ENCODE measurements at regions not wholly inside any gene's neighbourhood (a gene's known extent, or its start where the extent isn't known, plus 50 kb on each side); places are given as distances from the start of the nearest gene placed in this dataset.
"Not testable (repeated sequence)": the region's sequence is repeated elsewhere in the genome, so short reads cannot be mapped to it uniquely, and the experiment has no call there.

DNA sequence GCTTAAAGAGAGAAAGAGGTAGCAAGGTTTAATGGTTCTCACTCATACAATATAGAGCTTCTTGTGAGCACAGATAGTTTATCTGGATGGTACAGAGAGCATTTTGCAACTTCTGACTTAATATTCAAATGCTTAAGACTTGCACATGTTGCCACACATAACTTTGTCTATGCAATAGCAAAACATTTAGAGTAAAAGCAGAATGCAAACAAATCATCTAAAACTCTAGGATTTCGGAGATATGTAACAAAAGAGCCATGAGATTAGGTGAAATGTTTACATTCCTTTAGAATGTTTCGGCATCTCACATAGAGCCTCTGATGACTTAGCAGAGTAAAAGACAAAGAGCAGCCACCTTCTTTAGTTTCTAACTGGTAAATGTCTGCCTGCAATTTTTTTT, 717.1 kb upstream of the LRRN3 start:
- DNase-seq (ENCODE audit: low read depth, low spot score) = no peak

DNA sequence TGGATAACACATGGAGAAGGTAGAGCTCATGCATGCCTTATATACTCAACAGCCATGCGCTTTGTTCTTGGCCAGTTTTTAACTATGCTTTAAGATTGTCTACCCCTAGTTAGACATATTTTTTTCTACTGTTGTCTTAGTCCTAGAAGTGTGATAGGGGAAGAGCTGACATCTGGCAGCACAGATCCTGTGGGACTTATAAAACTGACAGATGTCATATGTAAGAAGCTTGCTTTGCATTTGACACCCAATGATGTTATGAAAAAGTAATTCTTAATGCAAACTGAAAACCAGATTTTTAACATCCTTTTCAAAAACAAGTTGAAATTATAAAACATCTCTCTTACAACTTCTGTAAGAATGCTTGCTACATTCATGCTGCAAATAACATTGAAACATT, 715.9 kb upstream of the LRRN3 start:
- no peak for DNase-seq (ENCODE audit: low read depth, low spot score)

DNA sequence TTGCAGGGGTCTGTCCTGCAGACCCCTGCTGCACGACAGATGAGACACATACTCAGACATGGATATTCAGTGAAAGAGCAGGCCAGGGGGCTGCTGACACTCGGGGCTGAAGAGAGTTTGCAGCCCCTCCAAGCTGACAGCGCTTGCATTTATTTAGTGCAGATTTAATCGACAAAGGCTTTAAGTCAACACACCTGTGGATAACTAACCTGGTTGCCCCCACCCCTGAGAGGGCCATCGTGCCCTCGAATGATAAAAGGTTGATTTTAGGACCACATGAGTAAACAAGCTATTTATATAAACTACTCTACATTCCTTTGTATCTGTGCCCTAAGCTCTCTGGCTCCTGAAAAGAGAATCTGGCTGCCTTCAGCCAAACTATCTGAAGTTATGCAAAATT, 708.2 kb upstream of the LRRN3 start:
- DNase-seq (ENCODE audit: low read depth, low spot score) = no peak

DNA sequence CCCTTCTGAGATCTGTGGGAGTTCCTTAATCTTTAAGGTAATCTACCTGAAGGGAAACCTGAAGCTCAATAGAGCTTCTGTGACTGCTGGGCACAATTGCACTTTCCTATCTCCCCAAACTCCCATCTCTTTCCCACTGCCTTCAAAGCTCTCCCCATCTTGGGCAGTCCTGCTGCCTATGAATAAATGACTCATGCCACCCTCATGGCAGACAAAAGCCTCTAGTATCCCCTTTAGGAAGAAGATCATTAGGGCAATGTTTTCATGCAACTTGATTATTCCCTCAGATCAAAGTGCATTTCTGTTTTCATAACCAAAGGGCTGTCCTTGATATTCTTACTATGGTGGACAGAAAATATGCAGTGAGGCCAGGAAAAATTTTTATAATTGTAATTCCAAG, 704.9 kb upstream of the LRRN3 start:
- DNase-seq (ENCODE audit: low read depth, low spot score) = no peak

DNA sequence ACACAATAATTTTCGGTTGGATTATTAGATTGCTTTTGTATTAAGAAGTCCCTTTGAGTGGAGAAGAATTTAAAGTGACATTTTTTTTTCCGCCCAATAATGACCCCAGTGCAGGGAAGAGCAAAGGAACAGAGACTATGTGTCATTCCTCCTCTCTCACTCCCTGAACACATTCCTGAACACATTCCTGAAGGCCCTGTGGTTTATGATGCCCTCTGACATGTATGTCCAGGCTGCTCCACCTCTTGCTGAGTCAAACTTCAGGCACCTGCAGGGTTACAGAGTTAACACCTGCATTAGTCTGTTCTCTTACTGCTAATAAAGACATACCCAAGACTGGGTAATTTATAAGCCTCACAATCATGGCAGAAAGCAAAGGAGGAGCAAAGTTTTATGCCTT, 704.0 kb upstream of the LRRN3 start:
- DNase-seq (ENCODE audit: low read depth, low spot score) = no peak

- DNase-seq (ENCODE audit: low read depth, low spot score) = no peak
Observed at GRCh38 chr7:110387689-110388088, 703.2 kb upstream of the LRRN3 start.

- no peak for DNase-seq (ENCODE audit: low read depth, low spot score)
Observed at GRCh38 chr7:110388457-110388856, 702.5 kb upstream of the LRRN3 start.

DNA sequence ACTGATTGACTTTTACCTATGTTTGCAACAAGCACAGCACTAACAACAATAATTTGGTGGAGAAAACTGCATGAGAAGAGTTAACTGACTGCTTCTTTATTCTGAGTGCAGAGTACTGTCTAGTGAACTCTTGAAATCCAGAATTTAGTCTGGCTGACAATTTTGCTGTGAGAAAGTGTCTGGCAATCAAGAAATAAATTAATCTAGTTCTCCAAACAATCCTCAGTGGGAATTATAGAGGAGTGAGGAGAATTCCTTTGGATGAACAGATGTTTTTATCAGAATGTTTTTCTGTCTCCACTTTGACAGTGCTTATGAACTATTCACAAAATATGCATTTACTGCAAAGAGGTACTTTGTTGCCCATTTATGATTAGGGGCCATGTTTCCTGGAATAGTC, 694.9 kb upstream of the LRRN3 start:
- no peak for DNase-seq (ENCODE audit: low read depth, low spot score)

- no peak for DNase-seq (ENCODE audit: low read depth, low spot score)
Observed at GRCh38 chr7:110397927-110398660, 692.8 kb upstream of the LRRN3 start.

DNA sequence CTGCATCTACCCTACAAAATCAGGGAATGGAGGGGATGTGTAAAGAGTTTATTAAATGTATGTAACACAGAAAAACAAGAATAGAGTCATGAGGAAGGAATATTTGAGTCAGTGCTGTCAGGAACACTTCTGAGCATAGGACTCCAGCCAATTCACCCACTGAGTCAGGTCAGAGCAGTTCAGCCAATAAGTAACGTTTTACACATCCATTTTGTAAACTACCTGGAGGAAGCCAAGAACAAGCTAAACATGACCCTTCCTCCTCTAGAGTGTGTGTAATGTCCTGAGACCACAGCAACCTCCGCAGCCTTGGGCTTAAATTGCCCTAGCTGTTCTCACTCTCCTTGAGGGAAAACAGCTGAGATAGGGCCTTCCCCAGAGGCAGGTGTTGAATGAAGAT, 691.5 kb upstream of the LRRN3 start:
- no peak for DNase-seq (ENCODE audit: low read depth, low spot score)

- no peak for DNase-seq (ENCODE audit: low read depth, low spot score)
Observed at GRCh38 chr7:110400411-110400810, 690.5 kb upstream of the LRRN3 start.

- no peak for DNase-seq (ENCODE audit: low read depth, low spot score)
Observed at GRCh38 chr7:110407242-110407641, 683.7 kb upstream of the LRRN3 start.

GRCh38 chr7:110407706-110408105, 683.2 kb upstream of the LRRN3 start:
- DNase-seq (ENCODE audit: low read depth, low spot score) = no peak

DNA sequence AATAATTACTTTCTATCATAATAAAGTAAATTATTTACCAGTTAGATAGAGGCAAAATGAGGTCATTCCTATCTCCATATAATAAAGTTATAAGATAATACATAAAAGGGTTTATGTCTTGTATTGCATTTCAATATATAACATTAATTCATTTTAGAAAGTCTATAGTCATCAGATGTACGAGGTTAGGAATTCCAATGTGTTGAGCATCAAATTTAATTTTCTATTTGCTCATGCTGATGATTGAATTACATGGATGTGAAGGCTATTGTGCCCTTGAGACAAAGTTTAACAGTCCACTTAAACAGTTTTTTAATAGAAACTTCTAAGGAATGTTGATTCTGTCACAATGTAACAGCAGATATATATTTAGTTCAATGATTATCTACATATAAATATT, 678.3 kb upstream of the LRRN3 start:
- DNase-seq (ENCODE audit: low read depth, low spot score) = no peak

- no peak for DNase-seq (ENCODE audit: low read depth, low spot score)
Observed at GRCh38 chr7:110413038-110413437, 677.9 kb upstream of the LRRN3 start.

DNA sequence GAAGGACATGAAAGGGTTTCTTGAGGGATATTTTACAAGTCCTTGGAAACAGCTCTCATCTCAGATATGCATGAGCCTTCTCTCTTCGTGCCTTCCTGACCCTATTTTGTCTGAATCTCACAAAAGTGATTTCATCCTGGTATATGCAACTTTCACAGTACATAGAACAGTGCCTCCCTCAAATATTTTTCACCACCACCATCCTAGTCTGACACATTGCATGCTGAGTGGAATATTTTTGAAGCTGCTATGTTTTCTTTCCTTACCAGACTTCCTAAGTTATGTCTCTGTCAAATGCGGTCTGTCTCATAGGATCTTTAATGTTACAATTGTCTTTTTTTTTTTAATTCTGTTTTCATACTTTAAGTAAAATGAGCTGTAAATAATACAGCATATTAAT, 673.3 kb upstream of the LRRN3 start:
- no peak for DNase-seq (ENCODE audit: low read depth, low spot score)

DNA sequence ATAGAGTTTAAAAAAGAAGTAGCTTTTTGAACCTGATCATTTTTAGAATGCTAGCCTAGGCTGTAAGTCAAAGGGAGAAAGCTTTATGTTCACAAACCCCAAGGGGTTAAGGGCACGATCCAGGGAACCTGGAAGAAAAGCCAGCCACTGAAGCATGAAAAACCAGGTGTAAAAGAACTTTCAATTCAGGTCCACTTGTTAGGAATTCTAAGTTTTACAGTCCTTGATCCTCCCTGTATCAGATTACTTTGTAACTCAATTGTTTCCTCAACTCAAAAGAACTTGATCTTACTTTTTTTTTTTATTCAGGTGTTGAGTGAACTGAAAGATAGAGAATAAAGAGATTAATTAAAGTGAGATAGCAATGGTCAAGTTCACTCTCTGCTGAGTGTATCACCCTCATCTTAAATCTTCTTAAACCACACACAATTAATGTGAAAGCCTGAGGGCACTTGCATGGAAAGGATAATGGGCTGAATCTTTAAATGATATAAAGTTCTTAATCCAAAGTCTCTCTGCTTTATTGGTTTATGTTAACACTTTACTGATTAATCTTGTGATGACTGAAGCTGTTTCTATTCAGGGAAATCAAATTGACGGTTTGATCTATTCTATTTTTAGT, 672.2 kb upstream of the LRRN3 start:
- no peak for DNase-seq (ENCODE audit: low read depth, low spot score)

DNA sequence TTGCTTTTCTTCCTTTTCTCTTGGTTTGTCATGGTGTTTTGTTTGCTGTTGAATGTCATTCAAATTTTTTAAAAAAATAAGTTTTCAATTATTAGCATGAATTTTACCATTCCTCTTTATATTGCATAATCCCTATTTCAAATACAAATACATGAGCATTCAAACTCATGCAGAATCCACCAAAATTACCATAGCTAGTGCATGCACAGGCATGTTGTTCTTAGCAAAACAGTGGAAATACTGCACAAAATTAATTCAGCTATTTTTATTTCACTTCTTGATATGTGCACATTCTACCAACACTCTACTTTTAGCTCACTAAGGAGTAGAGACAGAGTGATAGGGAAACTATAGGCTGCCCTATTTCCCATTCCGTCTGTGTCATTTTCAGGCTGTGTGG, 670.1 kb upstream of the LRRN3 start:
- no peak for DNase-seq (ENCODE audit: low read depth, low spot score)

DNA sequence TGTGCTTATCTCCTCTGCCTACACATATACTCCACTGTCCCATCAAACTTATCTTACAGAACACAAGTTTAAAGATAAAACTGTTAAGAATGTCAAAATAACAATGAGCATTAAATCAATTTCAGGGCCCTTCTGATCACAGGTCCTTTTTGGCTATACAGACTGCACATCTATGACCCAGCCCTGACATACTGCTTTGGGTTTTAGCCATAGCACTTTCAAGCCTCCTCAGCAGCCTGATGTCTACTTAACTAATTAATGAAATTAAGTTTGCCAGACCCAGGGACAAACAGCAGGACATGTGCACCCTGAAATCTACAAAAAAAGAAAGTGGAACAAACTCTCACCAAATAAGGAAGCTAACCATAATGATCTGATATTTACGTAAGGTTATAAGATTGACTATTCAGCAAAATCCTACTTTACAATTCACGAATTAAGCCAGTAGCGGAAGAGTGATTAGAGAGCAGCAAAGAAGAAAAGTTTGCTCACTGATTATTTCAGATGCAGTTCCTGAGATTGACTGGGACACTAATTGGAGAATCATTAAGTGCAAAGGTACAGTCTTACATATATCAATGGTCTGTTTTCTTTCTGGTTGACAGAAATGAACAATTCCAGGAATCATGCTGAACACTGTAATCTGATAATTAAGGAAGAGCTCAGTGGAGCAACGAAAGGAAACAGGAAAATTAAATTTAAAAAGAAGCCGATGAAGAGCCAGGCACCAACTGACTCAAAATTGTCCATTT, 669.3 kb upstream of the LRRN3 start:
- no peak for DNase-seq (ENCODE audit: low read depth, low spot score)

DNA sequence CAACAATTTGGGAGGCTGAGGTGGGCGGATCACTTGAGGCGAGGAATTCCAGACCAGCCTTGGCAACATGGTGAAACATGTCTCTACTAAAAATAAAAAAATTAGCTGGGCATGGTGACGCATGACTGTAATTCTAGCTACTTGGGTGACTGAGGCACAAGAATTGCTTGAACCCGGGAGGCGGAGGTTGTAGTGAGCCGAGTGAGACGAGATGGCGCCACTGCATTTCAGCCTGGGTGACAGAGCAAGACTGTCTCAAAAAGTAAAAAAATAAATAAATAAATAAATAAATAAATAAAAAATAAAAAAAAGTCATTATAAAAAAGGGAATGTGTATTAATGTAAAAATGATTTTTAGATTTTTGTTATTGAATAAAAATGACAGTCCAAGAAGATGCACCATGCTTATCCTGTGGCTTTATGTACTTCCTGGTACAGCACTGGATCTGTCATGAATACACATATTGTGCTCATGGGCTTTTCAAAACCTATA, 658.8 kb upstream of the LRRN3 start:
- DNase-seq (ENCODE audit: low read depth, low spot score) = no peak

GRCh38 chr7:110438926-110439325, 652.0 kb upstream of the LRRN3 start:
- DNase-seq (ENCODE audit: low read depth, low spot score) = not testable (repeated sequence)

DNA sequence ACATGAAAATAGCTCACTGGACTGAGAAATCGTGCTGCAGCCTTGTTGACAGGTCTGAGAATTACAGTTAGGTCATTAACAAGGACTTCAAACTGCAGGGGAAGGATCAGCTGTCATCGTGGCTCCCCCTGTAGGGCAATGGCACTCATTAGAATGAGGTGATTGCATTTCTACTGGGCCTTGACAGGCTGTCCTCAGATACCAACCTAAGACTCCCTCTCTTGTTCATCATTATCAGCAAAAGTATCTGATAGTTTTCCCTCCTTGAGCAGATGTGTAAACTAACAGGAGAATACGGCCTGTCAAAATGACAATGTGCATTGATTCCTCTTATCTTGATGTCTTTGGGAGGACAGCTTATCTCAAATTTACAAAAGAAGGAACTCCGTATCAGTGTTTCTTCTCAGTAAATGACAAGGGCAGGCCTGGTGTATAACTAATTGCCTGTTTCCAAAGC, 648.5 kb upstream of the LRRN3 start:
- peak; percentile 3 for DNase-seq (ENCODE audit: low read depth, low spot score)

- no peak for DNase-seq (ENCODE audit: low read depth, low spot score)
Observed at GRCh38 chr7:110446658-110447057, 644.3 kb upstream of the LRRN3 start.

Measured in brain pericyte (primary cell).